Transverse colon (tissue), 4 donors: ENCODE measurements at regions not wholly inside any gene's neighbourhood (a gene's known extent, or its start where the extent isn't known, plus 50 kb on each side); places are given as distances from the start of the nearest gene placed in this dataset.
"Not testable (repeated sequence)": the region's sequence is repeated elsewhere in the genome, so short reads cannot be mapped to it uniquely, and the experiment has no call there.

Experiments
- DNase-seq: peaks from one replicate; pipeline ENCODE4 v3.0.0-alpha.2; 2019
- H3K27ac ChIP-seq, 4 donors: fragments of 200-600 bp; sonication (generic); 2 replicates each; pipeline ENCODE4 v1.5.1; 2016 to 2018; ENCODE audit warnings: inconsistent platforms in 4 of 4
- H3K27me3 ChIP-seq: fragments of 200-600 bp; sonication (generic); 2 replicates; pipeline ENCODE4 v1.5.1; 2017; ENCODE audit warnings: inconsistent platforms
- H3K36me3 ChIP-seq, 4 donors: fragments of 200-600 bp; sonication (generic); 2 replicates each; pipeline ENCODE4 v1.5.1; 2017 to 2019; ENCODE audit warnings: inconsistent platforms in 4 of 4
- H3K4me1 ChIP-seq, 4 donors: fragments of 200-600 bp; sonication (generic); 2 replicates each; pipeline ENCODE4 v1.5.1; 2017 to 2020; ENCODE audit warnings: inconsistent platforms in 4 of 4
- H3K4me3 ChIP-seq, 4 donors: fragments of 200-600 bp; sonication (generic); 1 replicate in 1 of 4; 2 replicates in 3 of 4; pipeline versions ENCODE4 v1.5.1 to v1.6.1; 2017 to 2019; ENCODE audit warnings: inconsistent platforms in 4 of 4
- H3K9me3 ChIP-seq, 2 donors: fragments of 200-600 bp; sonication (generic); 2 replicates each; pipeline ENCODE4 v1.5.1; 2017 to 2019; ENCODE audit warnings: inconsistent platforms in 2 of 2
- EP300 ChIP-seq: sonication (generic); formaldehyde crosslinking; IDR thresholded peaks from one replicate; pipeline ENCODE4 v1.6.1; 2017; ENCODE audit warnings: antibody characterized with exemption, low read depth
- POLR2A ChIP-seq: fragments of 450-650 bp; IDR thresholded peaks from one replicate; pipeline ENCODE4 v1.6.1; 2016; ENCODE audit warnings: antibody characterized with exemption, mild to moderate bottlenecking, moderate library complexity
- POLR2AphosphoS5 ChIP-seq, 3 donors: sonication (generic); formaldehyde crosslinking; IDR thresholded peaks; one replicate each; pipeline ENCODE4 v1.6.1; 2016; ENCODE audit warnings: antibody characterized with exemption in 3 of 3
- WGBS, 2 donors: methylation state at CpG; one replicate each; pipeline ENCODE4 v1.1.5; 2018; ENCODE audit warnings: low coverage in 1 of 2; 5-methylcytosine and 5-hydroxymethylcytosine counted together
- in situ Hi-C, 4 donors: fragments of 200-750 bp; cut with MboI; loops; one replicate each; pipeline versions ENCODE4 v1.15.0 to v1.15.1; 2017; ENCODE audit warnings: low sequenced_read_pairs in 3 of 4, low pct_ligation_motif_present in 1 of 4, low pct_unique_long_range_greater_than_20kb in 1 of 4
- intact Hi-C: fragments of 100-400 bp; cut with DNase I; formaldehyde crosslinking; loops from one replicate; pipeline ENCODE4 v1.15.1; 2023; ENCODE audit warnings: low total_unique reads
- TF ChIP-seq, protein P1 (sequence below), 5 experiments: fragments of 200-600 bp in 3 of 5; fragments of 450-650 bp in 2 of 5; sonication (generic) in 3 of 5; IDR thresholded peaks; 1 replicate in 2 of 5; 2 replicates in 3 of 5; pipeline ENCODE4 v1.5.1; 2016 to 2017; ENCODE audit warnings: antibody characterized with exemption in 5 of 5, inconsistent platforms in 3 of 5, mild to moderate bottlenecking in 2 of 5, moderate library complexity in 1 of 5

DNA sequence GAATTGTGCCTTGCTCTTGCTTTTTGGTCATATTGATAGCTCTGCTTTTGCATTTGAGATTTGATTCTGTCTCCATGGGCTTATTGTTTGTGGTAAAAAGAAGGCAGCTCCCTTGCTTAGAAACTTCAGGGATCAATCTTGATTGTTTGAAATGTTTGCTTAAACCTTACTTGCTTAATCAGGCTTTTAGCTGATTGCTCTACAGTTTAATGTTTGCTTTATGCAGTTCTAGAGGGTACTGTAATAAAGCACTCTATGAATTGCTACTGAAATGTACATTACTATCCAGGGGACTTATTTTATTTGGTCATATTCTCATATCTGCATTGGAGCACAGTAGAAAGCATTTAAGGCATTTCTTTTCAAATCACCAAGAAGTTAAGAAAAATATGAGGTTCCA is 545.4 kb upstream of the HS3ST5 start:
- no peak overlapping the region for H3K4me3 ChIP-seq
- in situ Hi-C loops: no loop called here
- no peak for DNase-seq

GRCh38 chr6:114886670-114887436 is 544.0 kb upstream of the HS3ST5 start:
- no peaks in the 10 kb centered on the region for H3K27me3 ChIP-seq
- TF ChIP-seq POLR2A (no peak), POLR2AphosphoS5 (IDR thresholded peaks at IDR 0.05) (no peak), EP300 (no peak)
- TF ChIP-seq, protein P1, sequence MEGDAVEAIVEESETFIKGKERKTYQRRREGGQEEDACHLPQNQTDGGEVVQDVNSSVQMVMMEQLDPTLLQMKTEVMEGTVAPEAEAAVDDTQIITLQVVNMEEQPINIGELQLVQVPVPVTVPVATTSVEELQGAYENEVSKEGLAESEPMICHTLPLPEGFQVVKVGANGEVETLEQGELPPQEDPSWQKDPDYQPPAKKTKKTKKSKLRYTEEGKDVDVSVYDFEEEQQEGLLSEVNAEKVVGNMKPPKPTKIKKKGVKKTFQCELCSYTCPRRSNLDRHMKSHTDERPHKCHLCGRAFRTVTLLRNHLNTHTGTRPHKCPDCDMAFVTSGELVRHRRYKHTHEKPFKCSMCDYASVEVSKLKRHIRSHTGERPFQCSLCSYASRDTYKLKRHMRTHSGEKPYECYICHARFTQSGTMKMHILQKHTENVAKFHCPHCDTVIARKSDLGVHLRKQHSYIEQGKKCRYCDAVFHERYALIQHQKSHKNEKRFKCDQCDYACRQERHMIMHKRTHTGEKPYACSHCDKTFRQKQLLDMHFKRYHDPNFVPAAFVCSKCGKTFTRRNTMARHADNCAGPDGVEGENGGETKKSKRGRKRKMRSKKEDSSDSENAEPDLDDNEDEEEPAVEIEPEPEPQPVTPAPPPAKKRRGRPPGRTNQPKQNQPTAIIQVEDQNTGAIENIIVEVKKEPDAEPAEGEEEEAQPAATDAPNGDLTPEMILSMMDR (IDR thresholded peaks at IDR 0.05): no peak
- no peaks in the 10 kb centered on the region for H3K4me1 ChIP-seq
- H3K4me3 ChIP-seq: no peak overlapping the region
- intact Hi-C loops: no loop called here
- in situ Hi-C loops: no loop called here
- no peaks in the 10 kb centered on the region for H3K9me3 ChIP-seq
- H3K36me3 ChIP-seq: no peaks in the 10 kb centered on the region
- no peak for DNase-seq
- no peak overlapping the region for H3K27ac ChIP-seq

More for the DNA sequence above, 545.4 kb upstream of the HS3ST5 start:
- Histone ChIP-seq H3K4me1 (no peaks in the 10 kb centered on the region), H3K36me3 (no peaks in the 10 kb centered on the region), H3K27ac (no peak overlapping the region), H3K9me3 (no peaks in the 10 kb centered on the region), H3K27me3 (no peaks in the 10 kb centered on the region)
- TF ChIP-seq POLR2AphosphoS5 (IDR thresholded peaks at IDR 0.05) (no peak), POLR2A (no peak), EP300 (no peak)
- TF ChIP-seq, protein P1 (IDR thresholded peaks at IDR 0.05): no peak
- intact Hi-C loops: no loop called here

GRCh38 chr6:114879693-114880092 is 536.9 kb upstream of the HS3ST5 start:
- TF ChIP-seq EP300: no peak
- no peak for TF ChIP-seq POLR2AphosphoS5 (IDR thresholded peaks at IDR 0.05)
- TF ChIP-seq, protein P1 (IDR thresholded peaks at IDR 0.05): no peak
- no peak for TF ChIP-seq POLR2A
- no peak overlapping the region for H3K4me3 ChIP-seq
- H3K36me3 ChIP-seq: no peaks in the 10 kb centered on the region
- intact Hi-C loops (no loop called here), in situ Hi-C loops (no loop called here)
- H3K27ac ChIP-seq: no peak overlapping the region
- no peaks in the 10 kb centered on the region for H3K27me3 ChIP-seq
- DNase-seq: no peak
- H3K4me1 ChIP-seq: no peaks in the 10 kb centered on the region
- no peaks in the 10 kb centered on the region for H3K9me3 ChIP-seq

DNA sequence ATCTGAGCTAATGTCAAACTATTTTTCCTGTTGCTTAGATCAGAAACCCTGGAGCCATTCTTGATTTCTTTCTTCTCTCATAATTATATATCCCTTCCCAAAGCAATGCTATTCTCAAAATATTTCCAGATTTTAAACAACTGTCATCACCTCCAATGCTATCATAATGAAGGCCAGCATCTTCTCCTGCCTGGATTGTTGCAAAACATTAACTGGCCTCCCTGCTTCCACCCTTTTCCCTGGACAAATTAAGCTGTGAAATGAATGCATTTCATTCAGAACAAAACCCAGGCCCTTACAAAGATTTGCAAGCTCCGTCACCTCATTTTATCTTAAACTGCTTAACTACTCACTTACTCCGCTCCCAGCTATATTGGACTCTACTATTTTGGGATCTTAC is 535.3 kb upstream of the HS3ST5 start:
- DNase-seq: no peak
- H3K9me3 ChIP-seq: no peaks in the 10 kb centered on the region
- H3K27me3 ChIP-seq: no peaks in the 10 kb centered on the region
- H3K27ac ChIP-seq: no peak overlapping the region
- intact Hi-C loops (no loop called here), in situ Hi-C loops (no loop called here)
- 86 to 94% methylated on average over 2 of the region's 2 CpGs for WGBS, 2 donors
- no peaks in the 10 kb centered on the region for H3K36me3 ChIP-seq
- H3K4me1 ChIP-seq: no peaks in the 10 kb centered on the region
- H3K4me3 ChIP-seq: no peak overlapping the region
- no peak for TF ChIP-seq POLR2A
- TF ChIP-seq POLR2AphosphoS5 (IDR thresholded peaks at IDR 0.05): no peak
- TF ChIP-seq EP300: no peak

DNA sequence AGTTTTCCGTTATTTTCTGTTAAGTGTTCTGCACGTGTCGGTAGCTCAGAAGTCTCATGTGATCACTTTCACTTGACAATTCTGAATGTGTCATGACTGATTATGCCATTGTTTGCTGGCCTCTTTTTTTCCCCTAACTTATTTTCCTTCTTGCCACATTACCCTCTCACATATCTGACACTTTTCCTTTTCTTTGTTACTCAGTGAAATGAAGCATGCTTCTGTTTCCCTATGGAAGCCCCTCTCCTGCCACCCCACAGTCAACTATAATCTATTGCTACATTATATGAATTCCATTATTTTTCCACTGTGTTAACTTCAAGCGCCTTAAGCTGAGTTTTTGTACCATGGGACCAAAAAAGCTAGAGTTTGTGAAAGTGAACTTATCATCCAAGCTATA is 531.6 kb upstream of the HS3ST5 start:
- no peaks in the 10 kb centered on the region for H3K9me3 ChIP-seq
- no peak overlapping the region for H3K4me3 ChIP-seq
- no peaks in the 10 kb centered on the region for H3K4me1 ChIP-seq
- TF ChIP-seq EP300: no peak
- in situ Hi-C loops (no loop called here), intact Hi-C loops (no loop called here)
- H3K27me3 ChIP-seq: no peaks in the 10 kb centered on the region
- 73 to 74% methylated on average over 4 of the region's 4 CpGs for WGBS, 2 donors
- no peak overlapping the region for H3K27ac ChIP-seq
- DNase-seq: no peak
- H3K36me3 ChIP-seq: no peaks in the 10 kb centered on the region

DNA sequence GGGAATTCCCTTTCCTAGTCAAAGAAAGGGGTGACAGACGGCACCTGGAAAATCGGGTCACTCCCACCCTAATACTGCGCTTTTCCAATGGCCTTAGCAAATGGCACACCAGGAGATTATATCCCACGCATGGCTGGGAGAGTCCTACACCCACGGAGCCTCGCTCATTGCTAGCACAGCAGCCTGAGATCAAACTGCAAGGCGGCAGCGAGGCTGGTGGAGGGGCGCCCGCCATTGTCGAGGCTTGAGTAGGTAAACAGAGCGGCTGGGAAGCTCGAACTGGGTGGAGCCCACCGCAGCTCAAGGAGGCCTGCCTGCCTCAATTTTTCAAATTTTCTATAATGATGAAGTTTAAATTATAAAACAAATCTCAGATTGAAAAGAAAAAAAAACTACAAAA is 522.7 kb upstream of the HS3ST5 start:
- H3K9me3 ChIP-seq, H3K36me3 ChIP-seq, H3K4me3 ChIP-seq, H3K27me3 ChIP-seq, in situ Hi-C loops, H3K27ac ChIP-seq, intact Hi-C loops, DNase-seq, H3K4me1 ChIP-seq: not testable (repeated sequence)
- 89 to 94% methylated on average over 3 to 14 of the region's 14 CpGs for WGBS, 2 donors
